H1 (cell line): ENCODE measurements at regions not wholly inside any gene's neighbourhood (a gene's known extent, or its start where the extent isn't known, plus 50 kb on each side); places are given as distances from the start of the nearest gene placed in this dataset.

Experiments used
- CTCF ChIA-PET: fragments of 300-600 bp; sonication (Branson Sonifier 250); formaldehyde crosslinking; loops from one replicate; lab custom pipeline; 2021; ENCODE audit not compliant: partially characterized antibody; lab: Charles Lee
- POLR2A ChIA-PET: fragments of 300-600 bp; sonication (Branson Sonifier 250); formaldehyde crosslinking; loops from one replicate; lab custom pipeline; 2021; ENCODE audit warnings: inconsistent platforms; ENCODE audit not compliant: partially characterized antibody; lab: Charles Lee
- DNase-seq, 2 experiments: peaks; one replicate each; pipeline versions ENCODE4 v3.0.0 to v3.0.0-alpha.2; 2010 to 2022; ENCODE audit warnings: low spot score in 2 of 2, low read depth in 1 of 2, mixed read lengths in 1 of 2
- FAIRE-seq: peaks from 2 replicates; lab custom pipeline; 2011; peaks lifted over from hg19 to GRCh38; lab: Jason Lieb, UNC
- H2AFZ ChIP-seq: 2 replicates; pipeline ENCODE4 v1.8.1; 2012; ENCODE audit warnings: low read length, inconsistent platforms
- H2AK5ac ChIP-seq: 2 replicates; pipeline ENCODE4 v1.6.1; 2013; ENCODE audit warnings: low read depth, low read length
- H2BK120ac ChIP-seq: replicated peaks from 2 replicates; pipeline ENCODE3; 2013; ENCODE audit warnings: low read depth, low read length, inconsistent platforms
- H2BK12ac ChIP-seq: 2 replicates; pipeline ENCODE4 v1.6.1; 2013; ENCODE audit warnings: low read depth, low read length
- H2BK15ac ChIP-seq: 2 replicates; pipeline ENCODE4 v1.6.1; 2013; ENCODE audit warnings: low read length
- H2BK20ac ChIP-seq: 2 replicates; pipeline ENCODE4 v1.6.1; 2013; ENCODE audit warnings: low read length
- H2BK5ac ChIP-seq: 2 replicates; pipeline ENCODE4 v1.6.1; 2013; ENCODE audit warnings: low read depth, low read length
- H3K14ac ChIP-seq: 2 replicates; pipeline ENCODE4 v1.6.1; 2013; ENCODE audit warnings: inconsistent platforms; ENCODE audit not compliant: insufficient read length
- H3K18ac ChIP-seq: 2 replicates; pipeline ENCODE4 v1.6.1; 2013; ENCODE audit warnings: low read length; ENCODE audit errors: extremely low read depth
- H3K23ac ChIP-seq: 2 replicates; pipeline ENCODE4 v1.6.1; 2013; ENCODE audit warnings: inconsistent platforms; ENCODE audit not compliant: insufficient read length
- H3K23me2 ChIP-seq: 2 replicates; pipeline ENCODE4 v1.6.1; 2013; ENCODE audit warnings: low read depth, low read length
- H3K27ac ChIP-seq: 2 replicates; pipeline ENCODE4 v1.6.1; 2011; ENCODE audit warnings: low read depth, low read length, inconsistent platforms
- H3K27me3 ChIP-seq, 4 experiments: replicated peaks in 1 of 4; 1 replicate in 1 of 4; 2 replicates in 3 of 4; pipeline versions ENCODE4 v1.6.1 to v1.8.1; 2011 to 2013; ENCODE audit warnings: low read length in 3 of 4, mild to moderate bottlenecking in 3 of 4, inconsistent platforms in 2 of 4, mixed read lengths in 2 of 4, moderate library complexity in 1 of 4; ENCODE audit not compliant: control insufficient read depth in 3 of 4, insufficient read depth in 3 of 4; ENCODE audit errors: extremely low read depth in 1 of 4
- H3K36me3 ChIP-seq, 4 experiments: 2 replicates each; pipeline versions ENCODE4 v1.6.1 to v1.8.1; 2011 to 2013; ENCODE audit warnings: mild to moderate bottlenecking in 4 of 4, low read length in 3 of 4, moderate library complexity in 2 of 4, control low read depth in 1 of 4, inconsistent platforms in 1 of 4; ENCODE audit not compliant: insufficient read depth in 4 of 4, control insufficient read depth in 2 of 4
- H3K4ac ChIP-seq: replicated peaks from 2 replicates; pipeline ENCODE3; 2013; ENCODE audit warnings: low read length, low read depth, mixed read lengths, inconsistent platforms; ENCODE audit not compliant: insufficient read length
- H3K4me1 ChIP-seq, 4 experiments: replicated peaks in 1 of 4; 1 replicate in 1 of 4; 2 replicates in 3 of 4; pipeline versions ENCODE4 v1.6.1 to v1.8.1; 2011 to 2013; ENCODE audit warnings: low read length in 3 of 4, inconsistent platforms in 2 of 4, mixed read lengths in 1 of 4; ENCODE audit not compliant: insufficient read depth in 4 of 4, control insufficient read depth in 3 of 4
- H3K4me2 ChIP-seq, 2 experiments: 2 replicates each; pipeline versions ENCODE4 v1.6.1 to v1.8.1; 2011 to 2013; ENCODE audit warnings: low read depth in 2 of 2, low read length in 2 of 2, control low read depth in 1 of 2, inconsistent platforms in 1 of 2, mild to moderate bottlenecking in 1 of 2; ENCODE audit not compliant: insufficient read depth in 1 of 2
- H3K4me3 ChIP-seq, 4 experiments: fragments of 200-600, 300-600 bp in 1 of 4; sonication (generic), shearing (Covaris generic), sonication (Bioruptor Twin) in 1 of 4; 2 replicates each; pipeline versions ENCODE4 v1.5.1 to v1.8.1; 2011 to 2016; ENCODE audit warnings: low read length in 4 of 4, low read depth in 3 of 4, control low read depth in 2 of 4, inconsistent platforms in 2 of 4, mild to moderate bottlenecking in 2 of 4, mixed read lengths in 1 of 4, moderate library complexity in 1 of 4; ENCODE audit not compliant: insufficient read depth in 2 of 4; ENCODE audit errors: extremely low read depth in 1 of 4
- H3K56ac ChIP-seq: replicated peaks from 2 replicates; pipeline ENCODE3; 2013; ENCODE audit warnings: low read depth, mild to moderate bottlenecking, mixed read lengths, low read length, inconsistent platforms; ENCODE audit not compliant: insufficient read length
- H3K79me1 ChIP-seq: 2 replicates; pipeline ENCODE4 v1.6.1; 2013; ENCODE audit warnings: low read depth, low read length, control low read depth
- H3K79me2 ChIP-seq, 2 experiments: 2 replicates each; pipeline versions ENCODE4 v1.6.1 to v1.8.1; 2012 to 2013; ENCODE audit warnings: low read length in 2 of 2, mild to moderate bottlenecking in 2 of 2, inconsistent platforms in 1 of 2; ENCODE audit not compliant: insufficient read depth in 2 of 2, control insufficient read depth in 1 of 2
- H3K9ac ChIP-seq, 4 experiments: replicated peaks in 1 of 4; 1 replicate in 1 of 4; 2 replicates in 3 of 4; pipeline versions ENCODE4 v1.6.1 to v1.8.1; 2011 to 2013; ENCODE audit warnings: low read depth in 3 of 4, low read length in 3 of 4, control low read depth in 2 of 4, mild to moderate bottlenecking in 2 of 4, moderate library complexity in 2 of 4, inconsistent platforms in 1 of 4; ENCODE audit errors: extremely low read depth in 1 of 4
- H3K9me3 ChIP-seq, 2 experiments: 2 replicates each; pipeline versions ENCODE4 v1.6.1 to v1.8.1; 2012 to 2013; ENCODE audit warnings: mild to moderate bottlenecking in 2 of 2, moderate library complexity in 2 of 2, control low read depth in 1 of 2, inconsistent platforms in 1 of 2, low read depth in 1 of 2, low read length in 1 of 2, mixed read lengths in 1 of 2; ENCODE audit not compliant: insufficient read depth in 2 of 2
- H4K20me1 ChIP-seq, 2 experiments: replicated peaks in 1 of 2; 2 replicates each; pipeline versions ENCODE3 to v1.8.1; 2011 to 2013; ENCODE audit warnings: inconsistent platforms in 2 of 2, low read length in 2 of 2, mild to moderate bottlenecking in 1 of 2; ENCODE audit not compliant: insufficient read depth in 2 of 2, control insufficient read depth in 1 of 2
- H4K5ac ChIP-seq: 2 replicates; pipeline ENCODE4 v1.6.1; 2013; ENCODE audit warnings: low read length, low read depth, mixed read lengths, inconsistent platforms; ENCODE audit not compliant: insufficient read length
- H4K8ac ChIP-seq: 2 replicates; pipeline ENCODE4 v1.8.0; 2013; ENCODE audit warnings: mild to moderate bottlenecking, moderate library complexity, low read length, inconsistent platforms; ENCODE audit not compliant: insufficient read depth; ENCODE audit errors: extremely low read depth
- H4K91ac ChIP-seq: replicated peaks from 2 replicates; pipeline ENCODE3; 2013; ENCODE audit warnings: low read length, mixed read lengths, inconsistent platforms; ENCODE audit not compliant: insufficient read length
- CREB1 ChIP-seq: IDR thresholded peaks from 2 replicates; pipeline ENCODE4 v1.6.1; 2012; ENCODE audit warnings: inconsistent platforms
- GABPA ChIP-seq: IDR thresholded peaks from 2 replicates; pipeline ENCODE4 v1.6.1; 2011; ENCODE audit warnings: mild to moderate bottlenecking, low read length, moderate library complexity, borderline replicate concordance; ENCODE audit not compliant: insufficient read depth
- KDM4A ChIP-seq: IDR thresholded peaks from one replicate; pipeline ENCODE4 v1.7.1; 2012; ENCODE audit warnings: low read depth, mild to moderate bottlenecking, moderate library complexity, low read length, inconsistent platforms; ENCODE audit not compliant: severe bottlenecking
- POU5F1 ChIP-seq: IDR thresholded peaks from 2 replicates; pipeline ENCODE4 v1.6.1; 2011; ENCODE audit warnings: low read depth, mild to moderate bottlenecking, low read length, moderate library complexity
- RXRA ChIP-seq: IDR thresholded peaks from 2 replicates; pipeline ENCODE4 v1.6.1; 2011; ENCODE audit warnings: low read depth, mild to moderate bottlenecking, low read length, moderate library complexity; ENCODE audit not compliant: insufficient read depth
- ZNF274 ChIP-seq: IDR thresholded peaks from 2 replicates; pipeline ENCODE4 v1.7.0; 2012; ENCODE audit warnings: low read length, borderline replicate concordance; ENCODE audit errors: extremely low read depth
- WGBS, 2 experiments: shearing (Covaris generic) in 1 of 2; methylation state at CpG; one replicate each; pipeline versions ENCODE4 v1.1.6 to v1.1.7; 2013 to 2015; ENCODE audit warnings: low lambda C conversion rate in 2 of 2, mixed read lengths in 2 of 2, inconsistent platforms in 1 of 2, low coverage in 1 of 2, missing lambda C conversion rate in 1 of 2; ENCODE audit not compliant: insufficient replicate concordance in 2 of 2, insufficient coverage in 1 of 2, insufficient read length in 1 of 2; ENCODE audit errors: extremely low coverage in 1 of 2, missing lambda C conversion rate in 1 of 2; 5-methylcytosine and 5-hydroxymethylcytosine counted together
- TF ChIP-seq, protein P1 (sequence below): IDR thresholded peaks from 2 replicates; pipeline ENCODE4 v1.6.1; 2011; ENCODE audit warnings: low read depth, mild to moderate bottlenecking, low read length; ENCODE audit not compliant: insufficient read depth
- TF ChIP-seq, protein P2 (sequence below): IDR thresholded peaks from 2 replicates; pipeline ENCODE4 v1.6.1; 2012; ENCODE audit warnings: inconsistent platforms

DNA sequence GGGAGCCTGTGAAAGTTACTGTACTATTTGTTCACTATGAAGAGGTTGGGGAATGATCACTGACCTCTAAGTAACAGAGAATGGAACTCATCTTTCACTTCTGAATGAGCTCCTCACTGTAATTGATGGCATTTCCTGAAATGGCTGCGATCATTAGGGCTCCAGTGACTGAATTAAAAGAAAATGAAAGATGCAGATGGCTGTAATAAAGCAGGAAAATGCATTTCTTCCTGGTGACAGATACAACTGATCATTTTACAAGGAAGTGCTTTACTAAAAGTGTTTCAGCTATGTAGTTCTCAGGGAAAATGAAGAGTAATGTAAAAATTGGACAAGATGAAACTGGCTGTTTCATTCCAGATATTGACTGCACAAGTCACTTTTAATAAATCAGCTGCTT is 1200.6 kb upstream of the NUDT12 start:
- CTCF ChIA-PET, result no interaction called here
- TF ChIP-seq ZNF274, result no peak
- TF ChIP-seq, protein P1, sequence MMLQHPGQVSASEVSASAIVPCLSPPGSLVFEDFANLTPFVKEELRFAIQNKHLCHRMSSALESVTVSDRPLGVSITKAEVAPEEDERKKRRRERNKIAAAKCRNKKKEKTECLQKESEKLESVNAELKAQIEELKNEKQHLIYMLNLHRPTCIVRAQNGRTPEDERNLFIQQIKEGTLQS, result no peak
- TF ChIP-seq KDM4A, result no peak
- TF ChIP-seq RXRA, result no peak
- TF ChIP-seq GABPA, result no peak
- TF ChIP-seq POU5F1, result no peak
- no peak for TF ChIP-seq CREB1
- TF ChIP-seq, protein P2, sequence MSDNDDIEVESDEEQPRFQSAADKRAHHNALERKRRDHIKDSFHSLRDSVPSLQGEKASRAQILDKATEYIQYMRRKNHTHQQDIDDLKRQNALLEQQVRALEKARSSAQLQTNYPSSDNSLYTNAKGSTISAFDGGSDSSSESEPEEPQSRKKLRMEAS, result no peak

More for the DNA sequence above, 1200.6 kb upstream of the NUDT12 start:
- Histone ChIP-seq H3K4me1 (no peaks in the 10 kb centered on the region), H4K91ac (no peak overlapping the region), H3K27me3 (no peaks in the 10 kb centered on the region), H2BK120ac (no peak overlapping the region), H3K9ac (no peak overlapping the region), H3K14ac (no peak overlapping the region), H4K8ac (no peak overlapping the region), H2AFZ (no peak overlapping the region), H3K4me2 (no peak overlapping the region), H3K56ac (no peak overlapping the region), H4K20me1 (no peaks in the 10 kb centered on the region), H2AK5ac (no peak overlapping the region), H2BK20ac (no peak overlapping the region), H2BK5ac (no peak overlapping the region), H3K79me1 (no peaks in the 10 kb centered on the region), H3K4me3 (no peak overlapping the region), H3K79me2 (no peaks in the 10 kb centered on the region), H3K9me3 (no peaks in the 10 kb centered on the region; a peak in 1 of 4 replicates), H3K23me2 (no peaks in the 10 kb centered on the region), H3K36me3 (no peaks in the 10 kb centered on the region), H3K23ac (no peak overlapping the region), H3K4ac (no peak overlapping the region), H2BK15ac (no peak overlapping the region), H3K18ac (no peak overlapping the region), H3K27ac (no peak overlapping the region), H2BK12ac (no peak overlapping the region), H4K5ac (no peak overlapping the region)
- FAIRE-seq (no peak), DNase-seq (no peak)
- POLR2A ChIA-PET, result no interaction called here
- WGBS, 2 experiments, result 96% methylated on average over 1 of the region's 1 CpG; no CpG with 5 or more reads in 1 of the 2 experiments
